ENCODE measurements at regions not wholly inside any gene's neighbourhood (a gene's known extent, or its start where the extent isn't known, plus 50 kb on each side); places are given as distances from the start of the nearest gene placed in this dataset.

GRCh38 chr20:40323361-40323794, 365.7 kb downstream of the MAFB start:
- TF ChIP-seq POLR2AphosphoS5 (IDR thresholded peaks at IDR 0.05; ENCODE audit: low read depth, low read length) (no peak), POLR2A (IDR thresholded peaks at IDR 0.05; ENCODE audit: low read depth, low read length) (no peak), TAF1 (IDR thresholded peaks at IDR 0.05; ENCODE audit: low read depth, low read length) (no peak)

Data from GM12891 (cell line).